HT1080 (cell line): ENCODE measurements at regions not wholly inside any gene's neighbourhood (a gene's known extent, or its start where the extent isn't known, plus 50 kb on each side); places are given as distances from the start of the nearest gene placed in this dataset.
A peak's percentile ranks its signal among the peaks of the same experiment; 100 is the strongest.

Experiments used
- DNase-seq: peaks from one replicate; pipeline ENCODE4 v3.0.0-alpha.2; 2015; ENCODE audit warnings: low read depth

GRCh38 chr5:68407311-68408239, 192.0 kb downstream of the PIK3R1 start:
- no peak for DNase-seq

DNA sequence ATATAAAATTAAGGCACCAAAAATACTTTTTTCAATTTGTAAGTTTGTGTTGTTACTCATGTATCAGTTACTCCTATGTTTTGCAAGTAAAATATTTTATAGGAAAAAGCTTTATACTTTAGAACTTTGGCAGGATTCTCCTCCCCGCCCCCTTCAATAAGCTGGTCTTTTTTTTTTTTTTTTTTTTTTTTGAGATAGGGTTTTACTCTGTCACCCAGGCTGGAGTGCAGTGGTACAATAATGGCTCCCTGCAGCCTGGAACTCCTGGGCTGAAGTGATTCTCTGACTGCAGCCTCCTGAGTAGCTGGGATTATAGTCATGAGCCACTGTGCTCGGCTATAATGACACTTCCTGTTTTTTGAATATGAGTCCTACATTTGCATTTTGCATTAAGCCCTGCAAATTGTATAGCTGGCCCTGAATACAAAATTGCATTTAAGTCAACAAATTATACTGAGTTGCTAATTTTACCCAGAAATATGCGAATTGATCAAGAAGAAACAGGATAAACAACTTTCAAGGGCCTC, 192.9 kb downstream of the PIK3R1 start:
- no peak for DNase-seq

GRCh38 chr5:68409259-68409658, 193.7 kb downstream of the PIK3R1 start:
- DNase-seq: peak; percentile 61

- DNase-seq: no peak
These were observed 195.6 kb downstream of the PIK3R1 start for GRCh38 chr5:68411161-68411560.

DNA sequence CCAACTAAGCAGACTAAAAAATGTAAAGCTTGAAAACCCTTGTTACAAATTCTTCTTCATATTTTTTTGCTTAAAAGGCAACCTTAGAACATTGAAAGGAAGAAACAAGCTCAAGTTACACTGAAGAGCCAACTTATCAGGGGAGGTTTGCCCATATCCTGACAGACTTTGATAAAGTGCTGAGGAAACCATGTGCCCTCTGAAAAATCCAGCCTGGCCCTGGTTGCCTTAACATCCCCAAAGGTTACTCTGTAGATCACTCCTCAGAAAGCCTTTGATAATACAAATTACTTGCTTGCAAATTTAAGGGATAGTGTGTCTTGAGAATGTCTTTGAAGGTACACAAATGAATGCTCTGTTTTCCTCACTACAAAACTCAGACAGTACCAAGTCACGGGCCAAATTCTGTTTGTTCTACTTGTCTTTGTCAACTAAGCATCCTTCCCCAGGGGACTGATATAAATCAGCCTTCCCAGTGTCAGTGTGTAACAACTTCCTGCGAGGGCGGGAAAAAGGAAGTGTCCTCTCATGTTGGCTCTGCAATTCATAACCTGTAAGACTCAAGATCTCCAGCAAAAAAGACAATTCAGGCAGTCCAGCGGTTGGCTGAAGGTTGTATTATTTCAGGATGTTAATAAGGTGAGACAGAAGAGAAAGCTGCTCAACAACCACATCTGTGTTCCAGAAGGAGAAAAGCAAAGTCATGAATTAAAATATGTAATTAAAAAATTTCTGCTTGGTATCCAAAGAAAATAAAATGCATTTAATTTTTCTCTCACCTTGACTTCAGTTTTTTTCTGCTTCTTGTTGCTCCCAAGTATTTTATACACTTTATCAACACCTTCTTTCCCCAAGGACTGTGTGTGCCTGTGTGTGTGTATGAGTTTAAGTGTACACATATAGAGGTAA, 199.9 kb downstream of the PIK3R1 start:
- no peak for DNase-seq

DNA sequence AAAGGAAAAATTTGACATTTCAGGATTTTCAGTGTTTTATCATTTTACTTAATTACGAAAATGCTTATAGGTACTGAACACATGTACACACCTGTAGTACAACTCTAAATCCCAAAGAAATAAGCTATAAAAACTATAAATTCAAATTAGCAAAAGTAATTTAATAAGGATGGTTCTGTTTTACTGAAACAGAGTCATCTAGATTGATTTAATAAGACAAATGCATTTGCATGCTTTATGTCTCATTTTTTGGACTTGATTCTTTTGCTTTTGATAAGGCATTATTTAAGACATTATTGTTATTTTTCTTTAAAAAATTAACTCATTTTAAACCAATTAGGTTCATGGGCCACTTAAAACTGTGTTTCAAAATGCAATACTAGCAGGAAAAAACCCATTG, 201.2 kb downstream of the PIK3R1 start:
- DNase-seq: no peak

DNA sequence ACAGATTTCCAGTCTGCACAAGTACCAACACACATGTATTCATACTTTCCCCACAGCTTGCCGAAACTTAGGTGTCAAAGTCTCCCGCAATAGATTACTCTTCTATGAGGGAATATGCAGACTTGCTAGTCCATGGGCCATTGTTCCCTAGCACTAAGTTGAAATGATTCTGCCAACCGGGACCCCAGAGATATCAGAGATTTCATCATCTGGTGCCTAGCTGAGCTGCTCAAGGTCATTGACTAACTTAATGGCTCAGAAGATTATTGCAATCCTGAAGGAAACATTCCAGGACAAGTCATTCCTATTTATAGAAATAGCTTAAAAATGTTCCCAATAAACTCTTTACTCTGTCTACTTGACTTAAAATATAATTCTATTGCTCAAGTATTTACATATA, 202.6 kb downstream of the PIK3R1 start:
- DNase-seq: no peak

GRCh38 chr5:68418680-68419079, 203.1 kb downstream of the PIK3R1 start:
- no peak for DNase-seq

DNA sequence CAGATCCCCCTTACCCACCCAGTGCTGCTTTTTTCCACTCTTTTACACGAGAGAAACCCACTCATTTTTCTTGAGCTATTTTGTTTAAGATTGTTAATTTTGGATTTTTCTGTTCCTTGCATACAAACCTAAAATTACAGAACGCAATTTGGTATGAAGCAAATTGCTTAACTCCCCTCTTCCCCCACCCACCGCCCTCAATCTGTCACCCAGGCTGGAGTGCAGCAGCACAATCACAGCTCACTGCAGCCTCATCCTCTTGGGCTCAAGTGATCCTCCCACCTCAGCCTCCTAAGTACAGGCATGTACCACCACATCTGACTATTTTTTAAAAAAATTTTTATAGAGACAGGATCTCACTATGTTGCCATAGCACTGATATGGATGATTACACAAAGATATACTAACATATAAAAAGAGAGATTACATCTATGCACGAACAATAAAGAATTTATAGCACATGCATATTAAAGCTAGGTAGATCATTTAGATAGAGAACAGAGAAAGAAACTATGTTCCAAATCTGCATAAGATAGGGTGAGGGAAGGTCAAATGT, 203.6 kb downstream of the PIK3R1 start:
- DNase-seq: no peak

GRCh38 chr5:68419637-68420452, 204.3 kb downstream of the PIK3R1 start:
- DNase-seq: peak; percentile 24

- no peak for DNase-seq
These were observed 205.2 kb downstream of the PIK3R1 start for GRCh38 chr5:68420476-68421344.

DNA sequence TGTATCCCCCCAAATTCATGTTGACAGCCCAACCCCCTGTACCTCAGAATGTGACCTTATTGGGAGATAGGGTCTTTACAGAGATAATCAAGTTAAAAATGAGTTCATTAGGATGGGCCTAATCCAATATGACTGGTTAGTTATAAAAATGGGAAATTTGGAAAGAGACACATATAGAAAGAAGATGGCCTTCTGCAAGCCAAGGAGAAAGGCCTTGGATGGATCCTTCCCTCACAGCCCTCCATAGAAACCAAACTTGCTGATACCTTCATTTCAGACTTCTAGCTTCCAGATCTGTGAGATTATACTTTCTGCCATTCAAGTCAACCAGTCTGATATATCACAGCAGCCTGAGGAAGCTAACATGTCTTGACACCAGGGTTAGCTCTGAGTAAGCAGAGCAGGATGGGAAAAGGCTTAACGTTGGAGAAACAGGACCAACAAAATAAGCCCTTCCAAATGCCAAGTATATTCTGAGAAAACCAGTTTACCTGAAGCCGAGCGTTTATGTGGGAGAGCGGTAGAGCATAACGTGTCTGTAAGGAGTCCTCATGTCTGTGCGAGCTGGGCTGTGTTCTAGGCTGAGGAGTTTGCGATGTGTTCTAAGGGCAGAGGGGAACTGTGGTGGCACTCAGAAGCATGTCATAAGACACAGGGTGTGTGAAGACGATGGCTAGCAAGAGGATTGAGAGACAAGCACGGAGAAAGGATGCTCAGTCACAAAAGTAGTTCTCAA, 206.1 kb downstream of the PIK3R1 start:
- no peak for DNase-seq

DNA sequence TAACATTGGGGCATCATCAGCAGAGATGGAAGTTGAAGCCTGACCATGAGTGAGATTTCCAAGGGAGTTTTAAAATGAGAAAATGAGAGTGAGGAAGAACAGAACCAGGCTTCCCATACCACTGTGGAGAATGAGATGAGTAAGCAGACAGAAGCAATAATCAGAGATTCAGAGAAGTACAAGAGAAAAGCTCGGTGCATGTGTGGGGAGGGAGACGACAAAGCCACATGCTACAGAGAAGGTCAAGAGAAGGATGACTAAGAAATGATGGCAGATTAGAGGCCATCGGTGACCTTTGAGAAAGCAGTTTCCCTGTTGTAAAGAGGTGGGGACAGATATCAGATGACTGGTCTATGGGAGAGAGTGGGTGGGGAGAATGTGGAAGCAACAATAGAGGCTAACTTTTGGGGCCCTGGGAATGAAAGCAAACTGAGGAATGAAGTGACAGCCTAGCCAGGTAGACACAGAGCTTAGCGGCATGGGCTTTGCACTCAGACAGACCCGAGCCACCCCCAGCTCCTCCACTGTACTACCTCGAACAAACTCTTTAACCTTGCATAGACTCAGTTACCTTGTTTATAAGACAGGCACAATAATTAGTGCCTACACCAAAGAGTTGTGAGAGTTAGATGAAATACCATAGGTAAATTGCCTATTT, 207.7 kb downstream of the PIK3R1 start:
- no peak for DNase-seq

- peak; percentile 17 for DNase-seq
These were observed 209.4 kb downstream of the PIK3R1 start for GRCh38 chr5:68424799-68425537.

GRCh38 chr5:68426586-68426985, 211.0 kb downstream of the PIK3R1 start:
- DNase-seq: no peak

DNA sequence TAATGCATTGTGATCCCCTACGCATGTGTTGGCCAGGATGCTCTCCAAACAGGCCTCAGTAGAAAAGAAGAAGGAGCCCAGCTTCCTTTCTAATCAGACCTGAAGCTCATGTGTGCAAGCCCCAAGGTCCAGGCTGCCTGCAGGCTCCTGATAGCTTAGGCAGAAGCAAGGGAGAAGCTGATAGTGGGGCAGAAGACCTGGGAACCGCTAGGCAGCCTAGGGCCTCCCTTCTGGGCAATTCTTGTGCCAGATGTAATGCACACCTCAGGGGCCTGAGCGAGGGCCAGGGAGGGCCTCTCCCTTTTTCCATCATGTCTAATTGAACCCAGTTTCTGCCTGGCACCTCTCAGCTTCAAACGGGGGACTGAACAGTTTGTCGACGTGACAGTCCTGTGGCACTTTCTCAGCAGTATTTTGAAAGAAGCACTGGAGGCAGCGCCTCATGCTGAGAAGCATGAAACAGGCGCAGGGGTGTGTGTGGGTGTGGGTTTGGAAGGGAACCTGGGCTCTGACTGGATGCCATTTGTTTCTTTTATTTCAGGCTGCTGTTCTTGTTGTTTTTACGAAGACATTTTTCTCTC, 212.8 kb downstream of the PIK3R1 start:
- DNase-seq: no peak

DNA sequence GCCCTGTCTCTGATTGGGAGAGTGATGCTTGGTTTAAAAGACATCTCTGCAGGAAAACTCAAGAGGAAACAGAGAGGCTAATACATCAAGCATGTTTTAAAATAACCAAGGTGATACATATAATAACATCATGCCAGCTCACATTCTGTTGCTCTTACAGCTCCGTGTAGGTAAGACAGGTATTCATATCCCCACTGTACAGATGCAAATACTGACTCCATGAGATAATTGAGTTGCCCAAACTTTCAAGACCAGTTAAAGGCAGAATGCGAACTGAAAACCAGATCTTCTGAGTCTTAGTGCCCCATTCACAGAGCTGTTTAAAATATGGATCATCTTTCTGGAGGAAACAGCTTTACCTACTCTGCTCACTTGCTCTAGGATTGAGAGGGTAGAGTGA, 214.0 kb downstream of the PIK3R1 start:
- no peak for DNase-seq
